ENCODE measurements at regions not wholly inside any gene's neighbourhood (a gene's known extent, or its start where the extent isn't known, plus 50 kb on each side); places are given as distances from the start of the nearest gene placed in this dataset.

- H3K4me3 Mint-ChIP-seq: no peak overlapping the region
- H3K27me3 Mint-ChIP-seq: peaks cover 5% of the 10 kb centered on the region
- ATAC-seq (ENCODE audit: low read depth in 2 of 2) (no peak), DNase-seq (no peak)
- Histone ChIP-seq H3K36me3 (ENCODE audit: control insufficient read depth, insufficient read depth, low read length) (no peaks in the 10 kb centered on the region), H3K27me3 (ENCODE audit: control insufficient read depth, insufficient read depth, low read length) (no peaks in the 10 kb centered on the region), H3K4me1 (ENCODE audit: control insufficient read depth, insufficient read depth, low read length, poor library complexity, severe bottlenecking) (no peaks in the 10 kb centered on the region), H3K27ac (ENCODE audit: insufficient read depth, low read length, poor library complexity, severe bottlenecking) (no peak overlapping the region), H3K4me3 (ENCODE audit: low read depth, low read length) (no peak overlapping the region), H3K9me3 (ENCODE audit: control insufficient read depth in 2 of 2, low read length in 2 of 2) (no peaks in the 10 kb centered on the region)
- H3K36me3 Mint-ChIP-seq: no peaks in the 10 kb centered on the region
- H3K4me1 Mint-ChIP-seq: no peaks in the 10 kb centered on the region
- no peak overlapping the region for H3K27ac Mint-ChIP-seq
- peaks cover 0 to 1% (median 0%) of the 10 kb centered on the region in 7 donors for H3K9me3 Mint-ChIP-seq
Measured at GRCh38 chr3:5035113-5035512, 55.9 kb downstream of the BHLHE40 start.

DNA sequence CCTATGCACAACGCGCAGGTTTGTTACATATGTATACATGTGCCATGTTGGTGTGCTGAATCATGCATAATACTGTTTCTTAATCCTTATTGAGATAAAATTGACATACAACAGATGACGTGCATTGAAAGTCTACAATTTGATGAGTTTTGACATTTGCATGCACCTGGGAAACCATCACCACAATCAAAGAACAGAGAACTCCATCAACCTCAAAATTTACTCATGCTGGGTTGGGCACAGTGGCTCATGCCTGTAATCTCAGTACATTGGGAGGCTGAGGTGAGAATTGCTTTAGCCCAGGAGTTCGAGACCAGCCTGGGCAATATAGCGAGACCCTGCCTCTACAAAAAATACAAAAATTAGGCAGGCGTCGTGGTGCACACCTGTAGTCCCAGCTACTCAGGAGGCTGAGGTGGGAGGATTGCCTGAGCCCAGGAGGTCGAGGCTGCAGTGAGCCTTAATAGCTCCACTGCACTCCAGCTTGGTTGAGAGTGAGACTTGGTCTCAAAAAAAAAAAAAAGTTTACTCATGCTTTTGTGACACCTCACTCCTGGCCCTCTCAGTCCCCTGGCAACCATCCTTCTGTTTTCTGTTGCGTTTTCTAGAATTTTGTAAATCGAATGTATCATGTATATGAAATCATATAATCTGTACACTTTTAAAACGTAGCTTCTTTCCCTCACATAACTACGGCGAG is 56.6 kb downstream of the BHLHE40 start:
- H3K4me1 Mint-ChIP-seq: no peaks in the 10 kb centered on the region
- DNase-seq (no peak), ATAC-seq (ENCODE audit: low read depth in 2 of 2) (no peak)
- Histone ChIP-seq H3K9me3 (ENCODE audit: control insufficient read depth in 2 of 2, low read length in 2 of 2) (no peaks in the 10 kb centered on the region), H3K27ac (ENCODE audit: insufficient read depth, low read length, poor library complexity, severe bottlenecking) (no peak overlapping the region), H3K27me3 (ENCODE audit: control insufficient read depth, insufficient read depth, low read length) (no peaks in the 10 kb centered on the region), H3K36me3 (ENCODE audit: control insufficient read depth, insufficient read depth, low read length) (no peaks in the 10 kb centered on the region), H3K4me3 (ENCODE audit: low read depth, low read length) (no peak overlapping the region), H3K4me1 (ENCODE audit: control insufficient read depth, insufficient read depth, low read length, poor library complexity, severe bottlenecking) (no peaks in the 10 kb centered on the region)
- no peaks in the 10 kb centered on the region for H3K9me3 Mint-ChIP-seq
- peaks cover 5% of the 10 kb centered on the region for H3K27me3 Mint-ChIP-seq
- H3K4me3 Mint-ChIP-seq: no peak overlapping the region
- H3K27ac Mint-ChIP-seq: no peak overlapping the region
- H3K36me3 Mint-ChIP-seq: no peaks in the 10 kb centered on the region

DNA sequence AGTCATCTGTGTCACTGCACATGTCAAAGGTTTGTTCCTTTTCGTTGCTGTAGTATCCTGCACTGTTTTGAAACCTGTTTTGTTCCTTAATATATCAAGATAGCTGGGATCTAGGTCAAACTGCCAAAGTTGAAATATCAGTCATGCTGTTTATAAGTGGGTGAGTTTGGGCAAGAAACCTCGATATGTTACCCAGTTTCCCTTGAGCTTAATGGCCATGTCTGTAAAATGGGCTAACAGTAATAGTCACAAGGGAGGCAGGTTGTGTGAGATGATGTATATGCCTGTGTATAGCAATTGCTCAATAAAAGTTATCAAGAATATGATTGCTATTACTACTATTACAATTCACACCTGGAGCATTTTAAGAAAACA is 57.1 kb downstream of the BHLHE40 start:
- no peak overlapping the region for H3K27ac ChIP-seq (ENCODE audit: insufficient read depth, low read length, poor library complexity, severe bottlenecking)

DNA sequence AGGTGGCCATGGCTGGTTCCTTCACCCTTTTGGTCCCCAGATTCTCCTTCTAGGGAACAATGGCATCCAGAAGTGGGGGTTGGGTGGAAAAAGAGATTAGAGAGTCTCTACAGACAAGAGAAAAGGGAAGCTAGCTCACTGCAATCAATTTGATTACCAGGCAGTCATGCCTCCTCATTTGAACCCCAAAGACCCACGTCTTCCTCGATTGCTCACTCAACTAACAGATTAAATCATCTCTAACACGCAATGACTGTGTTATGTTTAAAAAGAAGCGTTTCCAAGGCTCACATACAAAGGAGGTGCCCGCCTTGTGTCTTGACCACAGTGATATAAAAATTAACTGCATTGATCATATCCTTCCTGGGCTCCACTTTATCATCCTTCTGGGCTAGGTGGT is 57.6 kb downstream of the BHLHE40 start:
- Mint-ChIP-seq H3K4me1 (no peaks in the 10 kb centered on the region), H3K36me3 (no peaks in the 10 kb centered on the region), H3K27me3 (peaks cover 3% of the 10 kb centered on the region), H3K27ac (no peak overlapping the region), H3K4me3 (no peak overlapping the region), H3K9me3 (no peaks in the 10 kb centered on the region)
- ATAC-seq (ENCODE audit: low read depth in 2 of 2): no peak
- Histone ChIP-seq H3K4me1 (ENCODE audit: control insufficient read depth, insufficient read depth, low read length, poor library complexity, severe bottlenecking) (no peaks in the 10 kb centered on the region), H3K36me3 (ENCODE audit: control insufficient read depth, insufficient read depth, low read length) (no peaks in the 10 kb centered on the region), H3K27ac (ENCODE audit: insufficient read depth, low read length, poor library complexity, severe bottlenecking) (no peak overlapping the region), H3K9me3 (ENCODE audit: control insufficient read depth in 2 of 2, low read length in 2 of 2) (no peaks in the 10 kb centered on the region), H3K4me3 (ENCODE audit: low read depth, low read length) (no peak overlapping the region), H3K27me3 (ENCODE audit: control insufficient read depth, insufficient read depth, low read length) (no peaks in the 10 kb centered on the region)
- no peak for DNase-seq

More for the DNA sequence above, 57.1 kb downstream of the BHLHE40 start:
- no peak overlapping the region for H3K4me3 Mint-ChIP-seq
- Histone ChIP-seq H3K27me3 (ENCODE audit: control insufficient read depth, insufficient read depth, low read length) (no peaks in the 10 kb centered on the region), H3K9me3 (ENCODE audit: control insufficient read depth in 2 of 2, low read length in 2 of 2) (no peaks in the 10 kb centered on the region), H3K4me1 (ENCODE audit: control insufficient read depth, insufficient read depth, low read length, poor library complexity, severe bottlenecking) (no peaks in the 10 kb centered on the region), H3K4me3 (ENCODE audit: low read depth, low read length) (no peak overlapping the region), H3K36me3 (ENCODE audit: control insufficient read depth, insufficient read depth, low read length) (no peaks in the 10 kb centered on the region)
- H3K9me3 Mint-ChIP-seq: no peaks in the 10 kb centered on the region
- H3K36me3 Mint-ChIP-seq: no peaks in the 10 kb centered on the region
- ATAC-seq (ENCODE audit: low read depth in 2 of 2) (no peak), DNase-seq (no peak)
- peaks cover 5% of the 10 kb centered on the region for H3K27me3 Mint-ChIP-seq
- H3K27ac Mint-ChIP-seq: no peak overlapping the region
- no peaks in the 10 kb centered on the region for H3K4me1 Mint-ChIP-seq

- no peaks in the 10 kb centered on the region for H3K36me3 ChIP-seq (ENCODE audit: control insufficient read depth, insufficient read depth, low read length)
- Mint-ChIP-seq H3K36me3 (no peaks in the 10 kb centered on the region), H3K27me3 (no peaks in the 10 kb centered on the region), H3K4me1 (no peaks in the 10 kb centered on the region), H3K4me3 (no peak overlapping the region), H3K27ac (no peak overlapping the region), H3K9me3 (peaks cover 0 to 2% (median 0%) of the 10 kb centered on the region in 7 donors)
- ATAC-seq (ENCODE audit: low read depth in 2 of 2) (no peak), DNase-seq (no peak)
- no peak overlapping the region for H3K27ac ChIP-seq (ENCODE audit: insufficient read depth, low read length, poor library complexity, severe bottlenecking)
- H3K27me3 ChIP-seq (ENCODE audit: control insufficient read depth, insufficient read depth, low read length): no peaks in the 10 kb centered on the region
- no peaks in the 10 kb centered on the region for H3K4me1 ChIP-seq (ENCODE audit: control insufficient read depth, insufficient read depth, low read length, poor library complexity, severe bottlenecking)
- no peak overlapping the region for H3K4me3 ChIP-seq (ENCODE audit: low read depth, low read length)
- no peaks in the 10 kb centered on the region for H3K9me3 ChIP-seq (ENCODE audit: control insufficient read depth in 2 of 2, low read length in 2 of 2)
Measured at GRCh38 chr3:5039585-5039984, 60.3 kb downstream of the BHLHE40 start.

DNA sequence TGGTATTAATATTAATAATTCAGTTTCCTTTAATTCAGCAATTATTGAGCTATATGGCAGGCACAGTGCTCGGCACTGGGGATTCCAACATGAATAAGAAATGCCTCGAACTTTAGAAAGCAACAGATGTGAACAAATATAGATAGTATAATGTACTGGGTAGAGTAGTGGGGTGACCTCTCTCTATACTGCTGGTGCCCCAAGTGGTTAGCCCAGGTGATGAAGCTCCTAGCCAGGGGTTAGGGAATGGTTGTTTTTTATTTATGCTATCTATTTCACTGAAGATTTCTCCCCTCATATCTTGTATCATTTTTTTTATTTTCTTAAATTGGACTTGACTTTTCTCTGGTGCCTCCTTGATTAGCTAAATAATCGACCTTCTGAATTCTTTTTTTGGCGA is 62.1 kb downstream of the BHLHE40 start:
- H3K27me3 ChIP-seq (ENCODE audit: control insufficient read depth, insufficient read depth, low read length): no peaks in the 10 kb centered on the region
- no peak for ATAC-seq (ENCODE audit: low read depth in 2 of 2)

GRCh38 chr3:5045961-5046360 is 66.7 kb downstream of the BHLHE40 start:
- Histone ChIP-seq H3K27me3 (ENCODE audit: control insufficient read depth, insufficient read depth, low read length) (no peaks in the 10 kb centered on the region), H3K4me1 (ENCODE audit: control insufficient read depth, insufficient read depth, low read length, poor library complexity, severe bottlenecking) (no peaks in the 10 kb centered on the region), H3K36me3 (ENCODE audit: control insufficient read depth, insufficient read depth, low read length) (no peaks in the 10 kb centered on the region), H3K27ac (ENCODE audit: insufficient read depth, low read length, poor library complexity, severe bottlenecking) (no peak overlapping the region), H3K4me3 (ENCODE audit: low read depth, low read length) (no peak overlapping the region), H3K9me3 (ENCODE audit: control insufficient read depth in 2 of 2, low read length in 2 of 2) (peaks cover 0 to 3% of the 10 kb centered on the region in 2 experiments)
- Mint-ChIP-seq H3K4me1 (no peaks in the 10 kb centered on the region), H3K9me3 (peaks cover 0 to 8% (median 2%) of the 10 kb centered on the region in 7 donors), H3K27me3 (peaks cover 7% of the 10 kb centered on the region), H3K36me3 (no peaks in the 10 kb centered on the region), H3K4me3 (no peak overlapping the region), H3K27ac (no peak overlapping the region)
- no peak for DNase-seq
- no peak for ATAC-seq (ENCODE audit: low read depth in 2 of 2)

More for the DNA sequence above, 62.1 kb downstream of the BHLHE40 start:
- Histone ChIP-seq H3K4me3 (ENCODE audit: low read depth, low read length) (no peak overlapping the region), H3K27ac (ENCODE audit: insufficient read depth, low read length, poor library complexity, severe bottlenecking) (no peak overlapping the region), H3K36me3 (ENCODE audit: control insufficient read depth, insufficient read depth, low read length) (no peaks in the 10 kb centered on the region), H3K4me1 (ENCODE audit: control insufficient read depth, insufficient read depth, low read length, poor library complexity, severe bottlenecking) (no peaks in the 10 kb centered on the region), H3K9me3 (ENCODE audit: control insufficient read depth in 2 of 2, low read length in 2 of 2) (no peaks in the 10 kb centered on the region)
- H3K4me1 Mint-ChIP-seq: no peaks in the 10 kb centered on the region
- H3K27me3 Mint-ChIP-seq: no peaks in the 10 kb centered on the region
- no peak for DNase-seq
- no peak overlapping the region for H3K4me3 Mint-ChIP-seq
- peaks cover 0 to 2% (median 0%) of the 10 kb centered on the region in 7 donors for H3K9me3 Mint-ChIP-seq
- H3K27ac Mint-ChIP-seq: no peak overlapping the region
- H3K36me3 Mint-ChIP-seq: no peaks in the 10 kb centered on the region

GRCh38 chr3:5047764-5048419 is 68.7 kb downstream of the BHLHE40 start:
- H3K9me3 Mint-ChIP-seq: peaks cover 0 to 8% (median 0%) of the 10 kb centered on the region in 7 donors
- no peaks in the 10 kb centered on the region for H3K36me3 Mint-ChIP-seq
- H3K4me3 ChIP-seq (ENCODE audit: low read depth, low read length): no peak overlapping the region
- no peaks in the 10 kb centered on the region for H3K4me1 Mint-ChIP-seq
- H3K4me3 Mint-ChIP-seq: no peak overlapping the region
- H3K4me1 ChIP-seq (ENCODE audit: control insufficient read depth, insufficient read depth, low read length, poor library complexity, severe bottlenecking): no peaks in the 10 kb centered on the region
- DNase-seq (no peak), ATAC-seq (ENCODE audit: low read depth in 2 of 2) (no peak)
- H3K27me3 ChIP-seq (ENCODE audit: control insufficient read depth, insufficient read depth, low read length): no peaks in the 10 kb centered on the region
- H3K27me3 Mint-ChIP-seq: peaks cover 7% of the 10 kb centered on the region
- H3K36me3 ChIP-seq (ENCODE audit: control insufficient read depth, insufficient read depth, low read length): no peaks in the 10 kb centered on the region
- peaks cover 0 to 3% of the 10 kb centered on the region in 2 experiments for H3K9me3 ChIP-seq (ENCODE audit: control insufficient read depth in 2 of 2, low read length in 2 of 2)
- H3K27ac ChIP-seq (ENCODE audit: insufficient read depth, low read length, poor library complexity, severe bottlenecking): no peak overlapping the region
- no peak overlapping the region for H3K27ac Mint-ChIP-seq
